Prostate gland (tissue), 2 donors: ENCODE measurements at regions not wholly inside any gene's neighbourhood (a gene's known extent, or its start where the extent isn't known, plus 50 kb on each side); places are given as distances from the start of the nearest gene placed in this dataset.
"Not testable (repeated sequence)": the region's sequence is repeated elsewhere in the genome, so short reads cannot be mapped to it uniquely, and the experiment has no call there.

Source experiments
- DNase-seq: peaks from one replicate; pipeline ENCODE4 v3.0.0-alpha.2; 2019; ENCODE audit warnings: low spot score
- H3K27ac ChIP-seq, 2 donors: fragments of 200-600 bp; sonication (generic); 2 replicates each; pipeline ENCODE4 v1.5.1; 2017 to 2019
- H3K27me3 ChIP-seq: fragments of 200-600 bp; sonication (generic); replicated peaks from 2 replicates; pipeline ENCODE4 v1.5.1; 2019; ENCODE audit not compliant: insufficient read depth
- H3K36me3 ChIP-seq, 2 donors: fragments of 200-600 bp; sonication (generic); 1 replicate in 1 of 2; 2 replicates in 1 of 2; pipeline versions ENCODE4 v1.5.1 to v1.8.1; 2017 to 2019
- H3K4me1 ChIP-seq: fragments of 200-600 bp; sonication (generic); replicated peaks from 2 replicates; pipeline ENCODE4 v1.5.1; 2019
- H3K4me3 ChIP-seq, 2 donors: fragments of 200-600 bp; sonication (generic); 2 replicates each; pipeline ENCODE4 v1.5.1; 2017 to 2019
- H3K9me3 ChIP-seq: fragments of 200-600 bp; sonication (generic); 2 replicates; pipeline ENCODE4 v1.5.1; 2017
- CTCF ChIP-seq, 4 experiments: fragments of 200-600 bp in 2 of 4; fragments of 450-650 bp in 2 of 4; sonication (generic) in 2 of 4; IDR thresholded peaks; 1 replicate in 3 of 4; 2 replicates in 1 of 4; pipeline ENCODE4 v1.5.1; 2016 to 2019; ENCODE audit warnings: antibody characterized with exemption in 4 of 4, mild to moderate bottlenecking in 2 of 4, moderate library complexity in 2 of 4
- POLR2A ChIP-seq: fragments of 450-650 bp; IDR thresholded peaks from one replicate; pipeline ENCODE4 v1.6.1; 2016; ENCODE audit warnings: antibody characterized with exemption, mild to moderate bottlenecking
- POLR2AphosphoS5 ChIP-seq: sonication (generic); formaldehyde crosslinking; IDR thresholded peaks from one replicate; pipeline ENCODE4 v1.6.1; 2017; ENCODE audit warnings: antibody characterized with exemption
- WGBS: methylation state at CpG from one replicate; pipeline ENCODE4 v1.1.5; 2018; 5-methylcytosine and 5-hydroxymethylcytosine counted together
- intact Hi-C: fragments of 100-400 bp; cut with DNase I; formaldehyde crosslinking; loops from one replicate; pipeline ENCODE4 v1.14.2; 2022

DNA sequence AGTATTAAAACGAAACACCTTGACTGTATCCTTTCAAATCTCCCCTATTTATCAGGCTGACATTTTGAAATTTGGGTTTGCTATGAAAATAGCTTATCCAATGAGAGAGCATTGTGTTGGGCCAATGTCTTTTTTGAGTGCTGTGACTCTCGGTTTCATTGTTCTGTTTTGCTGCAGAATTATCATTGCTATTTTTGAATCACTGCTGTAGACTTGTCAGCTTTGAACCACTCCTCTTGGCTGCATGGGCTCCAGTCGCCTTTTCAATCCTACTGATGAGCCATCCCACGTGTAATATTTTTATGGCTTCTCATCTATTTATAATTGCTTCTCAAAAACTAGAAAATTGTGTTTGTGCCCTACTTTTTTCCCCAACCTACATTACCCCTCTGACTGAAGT, 322.8 kb downstream of the LNPK start:
- intact Hi-C loops, result no loop called here
- Histone ChIP-seq H3K27me3 (no peaks in the 10 kb centered on the region), H3K36me3 (no peaks in the 10 kb centered on the region), H3K9me3 (no peaks in the 10 kb centered on the region), H3K4me1 (no peaks in the 10 kb centered on the region), H3K27ac (no peak overlapping the region), H3K4me3 (no peak overlapping the region)
- WGBS, result 86% methylated on average over 4 of the region's 4 CpGs
- DNase-seq, result no peak
- TF ChIP-seq POLR2AphosphoS5, result no peak
- TF ChIP-seq POLR2A, result no peak
- TF ChIP-seq CTCF (IDR thresholded peaks at IDR 0.05), result no peak

DNA sequence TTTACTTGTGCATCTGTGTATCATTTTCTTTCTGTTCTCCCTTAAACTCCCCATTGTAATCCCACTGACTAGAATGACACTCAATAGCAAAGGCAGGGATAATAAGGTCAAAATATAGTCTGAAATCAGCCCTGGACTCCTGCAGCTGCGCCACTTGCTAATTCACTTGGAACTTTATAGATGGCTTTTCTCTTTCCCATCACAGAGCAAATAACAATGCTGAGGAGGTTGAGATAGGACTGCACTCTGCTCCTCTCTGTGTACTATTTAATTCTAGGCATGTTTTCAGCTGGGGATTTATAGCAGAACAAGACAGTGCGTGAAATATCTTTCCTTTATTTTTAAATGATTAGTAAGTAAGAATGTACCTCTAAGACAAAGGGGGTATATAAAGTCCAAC, 324.2 kb downstream of the LNPK start:
- DNase-seq, result no peak
- WGBS, result 45% methylated on average over 2 of the region's 2 CpGs
- H3K4me1 ChIP-seq, result no peaks in the 10 kb centered on the region
- H3K4me3 ChIP-seq, result no peak overlapping the region
- TF ChIP-seq POLR2A (no peak), CTCF (IDR thresholded peaks at IDR 0.05) (no peak), POLR2AphosphoS5 (no peak)
- H3K27me3 ChIP-seq, result no peaks in the 10 kb centered on the region
- H3K9me3 ChIP-seq, result no peaks in the 10 kb centered on the region
- no peaks in the 10 kb centered on the region for H3K36me3 ChIP-seq
- intact Hi-C loops, result no loop called here
- H3K27ac ChIP-seq, result no peak overlapping the region

GRCh38 chr2:175676813-175677212, 325.3 kb downstream of the LNPK start:
- H3K4me3 ChIP-seq, result no peak overlapping the region
- no peaks in the 10 kb centered on the region for H3K4me1 ChIP-seq
- TF ChIP-seq CTCF (IDR thresholded peaks at IDR 0.05) (no peak), POLR2A (no peak), POLR2AphosphoS5 (no peak)
- no peaks in the 10 kb centered on the region for H3K36me3 ChIP-seq
- no peaks in the 10 kb centered on the region for H3K9me3 ChIP-seq
- no peaks in the 10 kb centered on the region for H3K27me3 ChIP-seq
- intact Hi-C loops, result no loop called here
- WGBS, result 76% methylated on average over 3 of the region's 3 CpGs
- DNase-seq, result no peak
- H3K27ac ChIP-seq, result no peak overlapping the region

GRCh38 chr2:175668804-175669203, 333.3 kb downstream of the LNPK start:
- H3K4me3 ChIP-seq, DNase-seq, H3K9me3 ChIP-seq, H3K36me3 ChIP-seq, H3K27ac ChIP-seq, intact Hi-C loops, H3K27me3 ChIP-seq, H3K4me1 ChIP-seq: not testable (repeated sequence)
- 83% methylated on average over 7 of the region's 7 CpGs for whole genome bisulfite sequencing

DNA sequence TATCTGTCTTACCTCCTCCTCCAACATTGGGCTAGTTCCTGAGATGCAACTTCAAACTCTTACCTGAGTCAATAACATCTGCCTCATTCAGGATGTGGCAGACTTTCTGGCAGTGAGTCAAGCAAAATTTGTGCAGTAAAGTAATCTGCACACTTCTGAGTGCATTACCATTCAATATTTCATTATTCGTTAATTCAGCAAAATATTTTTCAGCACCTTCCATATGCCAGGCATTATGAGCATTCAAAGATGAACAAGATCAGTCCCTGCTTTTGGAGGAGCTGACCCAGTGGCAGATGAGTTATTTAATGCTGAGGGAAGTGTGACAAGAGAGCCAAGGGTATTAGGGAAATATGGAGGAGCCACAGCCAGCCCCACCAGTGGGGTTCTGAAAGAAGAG, 339.7 kb downstream of the LNPK start:
- Histone ChIP-seq H3K27ac (no peak overlapping the region), H3K36me3 (no peaks in the 10 kb centered on the region), H3K4me3 (no peak overlapping the region), H3K27me3 (no peaks in the 10 kb centered on the region), H3K9me3 (no peaks in the 10 kb centered on the region), H3K4me1 (no peaks in the 10 kb centered on the region)
- TF ChIP-seq POLR2AphosphoS5 (no peak), POLR2A (no peak), CTCF (IDR thresholded peaks at IDR 0.05) (no peak)
- WGBS, result 95% methylated on average over 1 of the region's 1 CpG
- DNase-seq, result no peak
- intact Hi-C loops, result no loop called here
